GM12874 (cell line): ENCODE measurements at regions not wholly inside any gene's neighbourhood (a gene's known extent, or its start where the extent isn't known, plus 50 kb on each side); places are given as distances from the start of the nearest gene placed in this dataset.

Experiments used
- TF ChIP-seq, protein P1 (sequence below): IDR thresholded peaks from 2 replicates; pipeline ENCODE4 v1.5.1; 2011; ENCODE audit warnings: low read depth, mild to moderate bottlenecking, control low read depth, low read length, moderate library complexity; ENCODE audit not compliant: insufficient read depth

DNA sequence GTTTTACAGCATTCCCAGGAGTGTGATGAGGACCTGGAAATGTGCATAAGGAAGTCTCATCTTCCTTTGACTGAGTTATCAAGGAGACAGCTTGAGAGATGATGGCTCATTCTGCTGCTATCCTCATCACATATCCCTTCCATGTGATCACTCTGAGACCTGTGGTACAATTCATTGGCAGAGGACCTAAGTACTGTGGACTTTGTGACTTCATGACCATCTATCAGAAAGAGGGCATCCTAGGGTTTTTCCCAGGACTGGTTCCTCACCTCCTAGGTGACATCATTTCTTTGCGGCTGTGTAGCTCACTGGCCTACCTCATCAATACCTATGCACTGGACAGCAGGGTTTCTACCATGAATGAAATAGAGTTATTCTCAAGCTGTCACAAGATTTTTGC is 172.1 kb upstream of the PLEKHG7 start:
- TF ChIP-seq, protein P1, sequence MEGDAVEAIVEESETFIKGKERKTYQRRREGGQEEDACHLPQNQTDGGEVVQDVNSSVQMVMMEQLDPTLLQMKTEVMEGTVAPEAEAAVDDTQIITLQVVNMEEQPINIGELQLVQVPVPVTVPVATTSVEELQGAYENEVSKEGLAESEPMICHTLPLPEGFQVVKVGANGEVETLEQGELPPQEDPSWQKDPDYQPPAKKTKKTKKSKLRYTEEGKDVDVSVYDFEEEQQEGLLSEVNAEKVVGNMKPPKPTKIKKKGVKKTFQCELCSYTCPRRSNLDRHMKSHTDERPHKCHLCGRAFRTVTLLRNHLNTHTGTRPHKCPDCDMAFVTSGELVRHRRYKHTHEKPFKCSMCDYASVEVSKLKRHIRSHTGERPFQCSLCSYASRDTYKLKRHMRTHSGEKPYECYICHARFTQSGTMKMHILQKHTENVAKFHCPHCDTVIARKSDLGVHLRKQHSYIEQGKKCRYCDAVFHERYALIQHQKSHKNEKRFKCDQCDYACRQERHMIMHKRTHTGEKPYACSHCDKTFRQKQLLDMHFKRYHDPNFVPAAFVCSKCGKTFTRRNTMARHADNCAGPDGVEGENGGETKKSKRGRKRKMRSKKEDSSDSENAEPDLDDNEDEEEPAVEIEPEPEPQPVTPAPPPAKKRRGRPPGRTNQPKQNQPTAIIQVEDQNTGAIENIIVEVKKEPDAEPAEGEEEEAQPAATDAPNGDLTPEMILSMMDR: no peak

DNA sequence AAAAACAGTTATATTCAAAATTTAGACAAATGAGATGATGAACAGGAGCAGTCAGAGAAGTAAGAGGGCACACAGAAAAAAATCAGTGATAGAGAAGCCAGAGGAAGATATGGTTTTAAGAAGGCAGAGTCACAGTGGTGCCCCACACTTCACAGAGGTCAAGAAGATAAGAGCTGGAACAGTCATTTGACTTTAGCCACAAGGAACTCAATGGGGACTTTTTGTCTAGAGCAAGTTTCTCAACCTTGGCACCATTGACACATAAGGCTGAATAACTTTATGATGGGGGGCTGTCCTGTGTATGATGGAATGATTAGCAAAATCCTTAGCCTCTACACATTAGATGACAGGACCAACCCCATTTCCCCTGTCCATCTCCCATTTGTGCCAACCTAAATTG is 172.8 kb upstream of the PLEKHG7 start:
- TF ChIP-seq, protein P1: no peak

DNA sequence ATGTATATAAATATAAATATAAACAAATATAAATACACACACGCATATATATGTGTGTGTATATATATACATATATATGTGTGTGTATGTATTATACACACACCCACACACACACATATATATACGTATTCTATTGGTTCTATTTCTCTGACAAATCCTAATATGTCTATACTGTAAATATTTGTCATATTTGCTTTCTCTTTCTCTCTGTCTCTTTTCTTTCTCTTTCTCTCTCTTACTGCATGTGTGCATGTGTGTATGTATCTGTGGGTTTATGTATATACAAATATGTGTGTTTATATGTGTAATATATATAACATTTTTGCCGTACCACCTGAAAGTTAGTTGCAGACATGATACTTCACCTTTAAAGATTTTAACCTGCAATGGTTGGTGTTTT is 174.2 kb upstream of the PLEKHG7 start:
- TF ChIP-seq, protein P1: no peak

DNA sequence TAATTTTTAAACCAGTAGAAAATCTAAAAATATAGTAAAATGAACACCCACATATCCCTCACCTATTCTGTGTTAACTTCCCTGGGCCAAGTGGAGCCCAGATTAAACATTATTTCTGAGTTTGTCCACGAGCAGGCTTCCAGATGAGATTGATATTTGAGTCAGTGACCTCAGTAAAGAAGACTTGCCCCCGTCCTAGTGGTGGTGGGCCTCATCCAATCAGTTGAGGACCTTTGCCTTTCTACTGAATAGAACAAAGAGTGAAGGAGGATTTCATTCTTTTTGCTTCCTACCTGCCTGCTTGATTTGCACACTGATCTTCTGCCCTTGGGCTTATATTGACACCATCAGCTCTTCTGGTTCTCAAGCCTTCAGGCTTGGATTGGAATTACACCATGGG is 174.7 kb upstream of the PLEKHG7 start:
- TF ChIP-seq, protein P1: no peak

DNA sequence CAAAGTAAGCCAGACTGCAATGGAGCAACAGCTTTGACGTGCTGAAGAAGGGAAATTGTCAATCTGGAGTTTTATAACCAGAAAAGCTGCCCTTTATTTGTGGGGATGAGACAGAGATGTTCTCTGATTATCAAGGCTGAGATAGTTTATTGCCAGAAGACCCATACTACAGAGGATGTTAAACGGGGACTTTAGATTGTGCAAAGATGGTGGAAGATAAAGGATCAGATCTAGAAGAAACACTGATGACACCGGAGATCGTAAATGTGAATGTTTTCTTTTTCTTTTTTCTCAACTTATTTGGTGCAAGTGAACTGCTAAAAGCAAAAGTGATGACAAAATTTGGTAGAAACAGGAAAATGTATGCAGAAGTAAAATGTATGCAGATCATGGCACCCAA is 178.3 kb upstream of the PLEKHG7 start:
- TF ChIP-seq, protein P1: no peak

DNA sequence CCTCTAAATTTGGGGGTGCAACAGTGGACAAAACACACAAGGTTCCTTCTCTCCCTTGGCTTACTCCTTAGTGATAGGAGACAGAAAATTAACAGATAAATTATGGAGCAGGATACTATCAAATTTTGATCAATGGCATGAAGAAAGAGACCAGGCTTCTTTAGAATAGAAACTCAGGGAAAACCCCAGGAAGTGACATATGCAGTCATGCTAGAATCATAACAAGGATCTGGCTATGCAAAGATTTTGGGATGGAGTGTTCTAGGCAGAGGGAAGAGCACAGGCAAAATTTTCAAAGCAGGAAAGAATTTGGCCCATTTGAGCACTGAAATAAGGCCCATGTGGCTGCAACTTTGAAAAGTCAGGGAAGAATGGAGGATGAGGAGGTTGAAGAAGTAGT is 182.3 kb upstream of the PLEKHG7 start:
- TF ChIP-seq, protein P1: no peak

DNA sequence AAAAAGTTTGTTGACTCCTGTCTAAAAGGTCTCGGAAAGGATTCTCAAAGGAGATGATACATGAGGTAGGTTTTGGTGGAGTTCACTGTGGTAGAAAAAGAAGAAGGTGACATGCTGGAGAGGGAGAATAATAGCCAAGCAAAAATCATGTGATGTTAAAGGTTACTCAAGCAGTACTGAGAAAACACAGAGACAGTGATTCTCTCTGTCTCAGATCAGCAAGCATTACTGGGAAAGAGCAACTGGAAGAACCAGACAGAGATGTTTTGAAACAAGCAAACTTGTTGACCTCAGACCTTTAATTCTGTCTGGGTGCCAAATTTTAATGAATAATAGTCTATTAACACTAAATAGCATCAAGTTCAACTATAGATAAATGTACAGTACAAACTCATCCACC is 183.5 kb upstream of the PLEKHG7 start:
- TF ChIP-seq, protein P1: no peak

DNA sequence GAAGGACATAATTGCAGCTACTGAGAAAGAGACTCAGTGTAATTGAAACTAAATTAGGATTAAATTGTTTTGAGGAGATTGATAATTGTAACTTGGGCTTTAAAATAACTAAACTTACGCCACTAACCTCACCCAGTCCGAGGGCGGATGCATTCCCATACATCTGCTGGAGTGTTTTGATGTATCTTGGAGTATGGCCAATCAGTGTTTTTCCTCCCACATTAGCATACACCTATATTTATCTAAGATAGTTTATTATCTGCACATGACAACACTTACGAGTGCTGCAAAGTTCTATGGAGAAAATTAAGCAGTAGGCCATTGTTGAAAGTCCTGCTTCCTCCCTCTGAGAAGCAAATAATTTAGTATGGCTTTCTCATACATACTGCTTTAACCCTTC is 184.7 kb upstream of the PLEKHG7 start:
- TF ChIP-seq, protein P1: no peak
